ENCODE measurements at regions not wholly inside any gene's neighbourhood (a gene's known extent, or its start where the extent isn't known, plus 50 kb on each side); places are given as distances from the start of the nearest gene placed in this dataset.
"Not testable (repeated sequence)": the region's sequence is repeated elsewhere in the genome, so short reads cannot be mapped to it uniquely, and the experiment has no call there.

GRCh38 chr19:28611227-28611914, 601.6 kb downstream of the UQCRFS1 start:
- H4K20me1 ChIP-seq (replicated peaks; ENCODE audit: control insufficient read depth, extremely low read depth, insufficient read depth, low read length); H3K27ac ChIP-seq (ENCODE audit: insufficient read depth, low read depth, low read length); H3K9me1 ChIP-seq (replicated peaks; ENCODE audit: control insufficient read depth, extremely low read depth, insufficient read depth, low read length); H3K9me3 ChIP-seq (replicated peaks; ENCODE audit: control insufficient read depth, insufficient read depth, low read length); CTCF ChIA-PET; BruUV-seq (replicated peaks); H3K79me2 ChIP-seq (ENCODE audit: control insufficient read depth, insufficient read depth, low read length); H3K9ac ChIP-seq (replicated peaks; ENCODE audit: extremely low read depth, insufficient read depth, low read length); POLR2A ChIA-PET; DNase-seq (ENCODE audit: low read depth, low spot score); H3K4me3 ChIP-seq (replicated peaks in 1 of 3; ENCODE audit: insufficient read depth in 1 of 3, low read depth in 1 of 3, low read length in 3 of 3); H3K4me1 ChIP-seq (ENCODE audit: control insufficient read depth, extremely low read depth, insufficient read depth, low read length); intact Hi-C loops (cut with micrococcal nuclease); H3K4me2 ChIP-seq (ENCODE audit: insufficient read depth, low read length); FAIRE-seq; H3K36me3 ChIP-seq (ENCODE audit: control insufficient read depth in 2 of 2, extremely low read depth in 1 of 2, insufficient read depth in 2 of 2, low read length in 2 of 2); H2AFZ ChIP-seq (ENCODE audit: low read depth, low read length); dilution Hi-C loops (cut with MboI; ENCODE audit: extremely low pct_ligation_motif_present, low sequenced_read_pairs); H3K27me3 ChIP-seq (ENCODE audit: control insufficient read depth in 2 of 2, insufficient read depth in 2 of 2, low read length in 2 of 2): not testable (repeated sequence)

GRCh38 chr19:28610731-28611130, 602.2 kb downstream of the UQCRFS1 start:
- ChIA-PET POLR2A (no interaction called here), CTCF (no interaction called here)
- dilution Hi-C loops (cut with MboI; ENCODE audit: extremely low pct_ligation_motif_present, low sequenced_read_pairs): no loop called here
- Histone ChIP-seq H3K27ac (ENCODE audit: insufficient read depth, low read depth, low read length) (no peak overlapping the region), H4K20me1 (replicated peaks; ENCODE audit: control insufficient read depth, extremely low read depth, insufficient read depth, low read length) (no peaks in the 10 kb centered on the region), H3K4me1 (ENCODE audit: control insufficient read depth, extremely low read depth, insufficient read depth, low read length) (no peaks in the 10 kb centered on the region), H3K9me3 (replicated peaks; ENCODE audit: control insufficient read depth, insufficient read depth, low read length) (peaks cover 2% of the 10 kb centered on the region), H3K79me2 (ENCODE audit: control insufficient read depth, insufficient read depth, low read length) (no peaks in the 10 kb centered on the region), H3K27me3 (ENCODE audit: control insufficient read depth in 2 of 2, insufficient read depth in 2 of 2, low read length in 2 of 2) (no peaks in the 10 kb centered on the region), H3K4me2 (ENCODE audit: insufficient read depth, low read length) (no peak overlapping the region), H3K9ac (replicated peaks; ENCODE audit: extremely low read depth, insufficient read depth, low read length) (no peak overlapping the region), H3K4me3 (replicated peaks in 1 of 3; ENCODE audit: insufficient read depth in 1 of 3, low read depth in 1 of 3, low read length in 3 of 3) (no peak overlapping the region), H3K36me3 (ENCODE audit: control insufficient read depth in 2 of 2, extremely low read depth in 1 of 2, insufficient read depth in 2 of 2, low read length in 2 of 2) (no peaks in the 10 kb centered on the region), H3K9me1 (replicated peaks; ENCODE audit: control insufficient read depth, extremely low read depth, insufficient read depth, low read length) (no peaks in the 10 kb centered on the region), H2AFZ (ENCODE audit: low read depth, low read length) (no peak overlapping the region)
- DNase-seq (ENCODE audit: low read depth, low spot score): no peak
- no TSS peak for BruUV-seq (replicated peaks)
- TF ChIP-seq CTCF (IDR thresholded peaks at IDR 0.05; ENCODE audit: extremely low read depth in 1 of 2, insufficient read depth in 1 of 2, low read depth in 1 of 2, low read length in 2 of 2) (no peak), EZH2 (IDR thresholded peaks at IDR 0.05; ENCODE audit: borderline replicate concordance, low read depth, low read length, severe bottlenecking) (no peak), MYC (IDR thresholded peaks at IDR 0.05; ENCODE audit: low read depth, low read length) (no peak), FOS (IDR thresholded peaks at IDR 0.05; ENCODE audit: borderline replicate concordance, insufficient read depth, low read length) (no peak), MAX (IDR thresholded peaks at IDR 0.05; ENCODE audit: insufficient read depth, insufficient read length) (no peak), POLR2AphosphoS5 (IDR thresholded peaks at IDR 0.05; ENCODE audit: insufficient read depth, low read depth, low read length) (no peak), GATA2 (IDR thresholded peaks at IDR 0.05; ENCODE audit: insufficient read depth, insufficient read length, low read depth, low read length) (no peak), POLR2A (IDR thresholded peaks at IDR 0.05; ENCODE audit: low read depth, low read length) (no peak), JUN (IDR thresholded peaks at IDR 0.05; ENCODE audit: borderline replicate concordance, insufficient read depth, insufficient read length, low read depth) (no peak)
- intact Hi-C loops (cut with micrococcal nuclease): no loop called here
- FAIRE-seq: no peak

Measured in endothelial cell of umbilical vein (primary cell).